NCI-H510A (cell line): ENCODE measurements at regions not wholly inside any gene's neighbourhood (a gene's known extent, or its start where the extent isn't known, plus 50 kb on each side); places are given as distances from the start of the nearest gene placed in this dataset.

Source experiments
- DNase-seq: peaks from one replicate; lab custom pipeline; 2025; lab: John Stamatoyannopoulos, UW

- DNase-seq, result no peak
Measured at GRCh38 chr6:170212956-170213636, 77.8 kb downstream of the DLL1 start.

- no peak for DNase-seq
Measured at GRCh38 chr6:170212051-170212756, 78.7 kb downstream of the DLL1 start.

GRCh38 chr6:170211404-170212025 is 79.4 kb downstream of the DLL1 start:
- no peak for DNase-seq

- DNase-seq, result no peak
Measured at GRCh38 chr6:170210651-170211403, 80.1 kb downstream of the DLL1 start.

GRCh38 chr6:170210026-170210390 is 80.9 kb downstream of the DLL1 start:
- no peak for DNase-seq

GRCh38 chr6:170209354-170210025 is 81.4 kb downstream of the DLL1 start:
- DNase-seq, result no peak

GRCh38 chr6:170208651-170209353 is 82.1 kb downstream of the DLL1 start:
- no peak for DNase-seq

- DNase-seq, result no peak
Measured at GRCh38 chr6:170208182-170208601, 82.7 kb downstream of the DLL1 start.

- DNase-seq, result no peak
Measured at GRCh38 chr6:170207586-170208181, 83.2 kb downstream of the DLL1 start.

- no peak for DNase-seq
Measured at GRCh38 chr6:170206851-170207431, 83.9 kb downstream of the DLL1 start.

- no peak for DNase-seq
Measured at GRCh38 chr6:170206317-170206621, 84.6 kb downstream of the DLL1 start.

- DNase-seq, result no peak
Measured at GRCh38 chr6:170205534-170206316, 85.2 kb downstream of the DLL1 start.

- no peak for DNase-seq
Measured at GRCh38 chr6:170205126-170205525, 85.8 kb downstream of the DLL1 start.

GRCh38 chr6:170203212-170203611 is 87.7 kb downstream of the DLL1 start:
- DNase-seq, result no peak

- DNase-seq, result no peak
Measured at GRCh38 chr6:170202416-170203135, 88.3 kb downstream of the DLL1 start.

GRCh38 chr6:170201361-170201760 is 89.5 kb downstream of the DLL1 start:
- DNase-seq, result no peak

GRCh38 chr6:170200458-170200891 is 90.4 kb downstream of the DLL1 start:
- no peak for DNase-seq

- DNase-seq, result no peak
Measured at GRCh38 chr6:170199716-170200115, 91.2 kb downstream of the DLL1 start.

- DNase-seq, result no peak
Measured at GRCh38 chr6:170198298-170198697, 92.6 kb downstream of the DLL1 start.
